Ascending aorta (tissue), 2 donors: ENCODE measurements at regions not wholly inside any gene's neighbourhood (a gene's known extent, or its start where the extent isn't known, plus 50 kb on each side); places are given as distances from the start of the nearest gene placed in this dataset.
A peak's percentile ranks its signal among the peaks of the same experiment; 100 is the strongest.

Experiments used
- DNase-seq, 2 donors: peaks; one replicate each; pipeline ENCODE4 v3.0.0-alpha.2; 2019; ENCODE audit warnings: low spot score in 2 of 2
- H3K27ac ChIP-seq, 2 donors: fragments of 200-600 bp; sonication (generic); one replicate each; pipeline ENCODE4 v1.5.1; 2016 to 2017; ENCODE audit warnings: mild to moderate bottlenecking in 1 of 2
- H3K27me3 ChIP-seq: fragments of 200-600 bp; sonication (generic); one replicate; pipeline ENCODE4 v1.5.1; 2017
- H3K36me3 ChIP-seq, 2 donors: fragments of 200-600 bp; sonication (generic); one replicate each; pipeline ENCODE4 v1.5.1; 2016
- H3K4me1 ChIP-seq, 2 donors: fragments of 200-600 bp; sonication (generic); one replicate each; pipeline ENCODE4 v1.5.1; 2016 to 2017; ENCODE audit warnings: mild to moderate bottlenecking in 1 of 2
- H3K4me3 ChIP-seq, 2 donors: fragments of 200-600 bp; sonication (generic); one replicate each; pipeline ENCODE4 v1.5.1; 2016 to 2017; ENCODE audit warnings: mild to moderate bottlenecking in 1 of 2
- H3K9me3 ChIP-seq, 2 donors: fragments of 200-600 bp; sonication (generic); one replicate each; pipeline ENCODE4 v1.5.1; 2016
- intact Hi-C: fragments of 100-400 bp; cut with DNase I; formaldehyde crosslinking; loops from one replicate; pipeline ENCODE4 v1.15.1; 2023
- TF ChIP-seq, protein P1 (sequence below), 3 experiments: fragments of 200-600 bp in 2 of 3; fragments of 450-650 bp in 1 of 3; sonication (generic) in 2 of 3; IDR thresholded peaks; one replicate each; pipeline ENCODE4 v1.5.1; 2016 to 2019; ENCODE audit warnings: antibody characterized with exemption in 3 of 3, mild to moderate bottlenecking in 1 of 3, moderate library complexity in 1 of 3

DNA sequence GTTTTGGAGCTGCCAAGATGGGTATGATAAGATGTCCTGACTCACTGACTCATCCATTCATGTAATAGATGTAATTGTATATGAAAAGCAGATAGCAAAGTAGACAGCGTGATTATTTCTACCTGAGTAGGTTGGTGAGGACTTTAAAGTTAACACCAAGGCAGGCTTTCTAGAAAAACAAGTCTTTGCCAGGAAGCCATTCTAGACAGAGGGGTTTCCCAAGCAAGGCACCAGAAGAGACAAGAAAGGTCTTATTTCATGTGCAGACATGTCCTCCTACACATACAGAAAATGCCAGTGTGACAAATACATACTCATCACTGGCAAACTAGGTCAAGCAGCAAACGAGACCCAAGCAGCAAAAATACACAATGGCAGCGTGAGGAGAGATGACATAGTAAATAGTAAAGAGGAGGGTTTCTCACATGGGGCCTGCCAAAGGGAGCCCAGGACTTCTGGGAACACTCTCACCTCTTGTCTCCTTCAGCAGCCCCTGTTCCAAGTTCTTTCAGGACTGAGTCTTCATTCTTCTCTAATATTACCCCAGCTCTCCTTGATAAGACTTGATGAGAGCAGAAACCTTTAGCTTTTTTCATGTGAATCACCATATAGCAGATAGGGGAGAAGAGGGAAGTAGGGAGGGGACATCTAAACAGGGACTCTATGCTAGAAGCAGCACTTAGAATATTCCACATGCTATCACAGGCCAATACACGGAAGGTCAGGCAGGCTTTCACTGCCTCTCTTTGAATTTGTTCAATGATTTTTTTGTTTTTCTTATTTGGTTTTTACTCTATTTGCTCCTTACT, 114.6 kb upstream of the ATP1B1 start:
- intact Hi-C loops = no loop called here

DNA sequence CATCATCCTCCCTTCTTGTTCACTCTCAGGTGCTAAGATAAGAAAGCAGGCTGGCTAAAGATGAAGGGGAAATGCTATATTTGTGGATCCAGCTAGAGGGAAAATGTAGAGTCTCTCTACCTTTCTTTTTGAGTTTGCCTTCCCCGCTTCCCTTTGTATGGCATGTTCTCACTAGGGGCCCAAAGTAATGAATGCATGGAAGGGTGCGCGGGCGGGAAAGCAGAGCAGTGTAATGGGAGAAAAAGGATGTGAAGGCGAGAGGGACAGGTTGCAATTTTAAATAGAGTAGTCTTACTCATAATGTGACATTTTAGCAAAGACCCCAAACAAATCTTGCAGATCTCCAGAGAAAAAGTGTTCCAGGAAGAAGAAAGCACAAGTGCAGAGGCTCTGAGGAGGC, 105.1 kb upstream of the ATP1B1 start:
- Histone ChIP-seq H3K9me3 (no peaks in the 10 kb centered on the region), H3K27me3 (no peaks in the 10 kb centered on the region), H3K4me1 (peaks cover 0 to 7% of the 10 kb centered on the region in 2 donors), H3K36me3 (no peaks in the 10 kb centered on the region), H3K4me3 (no peak overlapping the region), H3K27ac (no peak overlapping the region)
- intact Hi-C loops = no loop called here
- no peak for DNase-seq
- TF ChIP-seq, protein P1, sequence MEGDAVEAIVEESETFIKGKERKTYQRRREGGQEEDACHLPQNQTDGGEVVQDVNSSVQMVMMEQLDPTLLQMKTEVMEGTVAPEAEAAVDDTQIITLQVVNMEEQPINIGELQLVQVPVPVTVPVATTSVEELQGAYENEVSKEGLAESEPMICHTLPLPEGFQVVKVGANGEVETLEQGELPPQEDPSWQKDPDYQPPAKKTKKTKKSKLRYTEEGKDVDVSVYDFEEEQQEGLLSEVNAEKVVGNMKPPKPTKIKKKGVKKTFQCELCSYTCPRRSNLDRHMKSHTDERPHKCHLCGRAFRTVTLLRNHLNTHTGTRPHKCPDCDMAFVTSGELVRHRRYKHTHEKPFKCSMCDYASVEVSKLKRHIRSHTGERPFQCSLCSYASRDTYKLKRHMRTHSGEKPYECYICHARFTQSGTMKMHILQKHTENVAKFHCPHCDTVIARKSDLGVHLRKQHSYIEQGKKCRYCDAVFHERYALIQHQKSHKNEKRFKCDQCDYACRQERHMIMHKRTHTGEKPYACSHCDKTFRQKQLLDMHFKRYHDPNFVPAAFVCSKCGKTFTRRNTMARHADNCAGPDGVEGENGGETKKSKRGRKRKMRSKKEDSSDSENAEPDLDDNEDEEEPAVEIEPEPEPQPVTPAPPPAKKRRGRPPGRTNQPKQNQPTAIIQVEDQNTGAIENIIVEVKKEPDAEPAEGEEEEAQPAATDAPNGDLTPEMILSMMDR (IDR thresholded peaks at IDR 0.05) = no peak

More for the DNA sequence above, 114.6 kb upstream of the ATP1B1 start:
- H3K4me1 ChIP-seq = no peaks in the 10 kb centered on the region
- H3K27me3 ChIP-seq = no peaks in the 10 kb centered on the region
- H3K9me3 ChIP-seq = no peaks in the 10 kb centered on the region
- H3K4me3 ChIP-seq = no peak overlapping the region
- TF ChIP-seq, protein P1 (IDR thresholded peaks at IDR 0.05) = no peak
- H3K27ac ChIP-seq = no peak overlapping the region
- no peak for DNase-seq
- H3K36me3 ChIP-seq = no peaks in the 10 kb centered on the region

DNA sequence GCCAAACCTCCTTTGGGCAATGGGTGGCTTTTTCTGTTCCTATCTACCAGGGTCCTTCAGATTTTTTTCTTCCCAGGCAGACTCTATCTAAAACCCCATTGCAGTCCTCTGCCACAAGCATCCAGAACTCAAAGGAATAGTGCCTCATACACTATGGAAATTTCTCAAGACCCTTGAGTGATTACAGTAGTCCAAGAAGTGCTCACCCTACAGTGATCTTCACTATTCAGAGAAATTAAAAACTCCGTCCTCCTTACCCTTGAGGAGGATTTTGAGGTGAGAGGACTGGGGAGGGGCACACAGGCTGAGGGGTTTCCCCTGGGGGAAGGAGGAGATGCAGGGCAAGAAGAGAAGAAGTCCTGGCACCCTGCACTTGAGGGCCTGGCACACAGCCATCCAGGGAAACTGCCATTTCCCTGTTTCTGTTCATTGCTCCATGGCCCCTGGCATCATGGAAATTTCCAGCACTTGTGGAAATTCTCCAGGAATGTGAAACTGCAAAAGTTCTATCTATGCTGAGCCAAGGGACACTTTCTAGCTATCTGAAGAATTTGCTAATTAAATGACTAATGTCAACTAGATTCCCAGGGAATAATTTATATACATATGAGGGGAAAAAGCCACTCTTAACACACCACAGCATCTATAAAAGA, 102.5 kb upstream of the ATP1B1 start:
- Histone ChIP-seq H3K4me1 (peaks cover 0 to 7% of the 10 kb centered on the region in 2 donors), H3K9me3 (no peaks in the 10 kb centered on the region), H3K36me3 (no peaks in the 10 kb centered on the region), H3K27me3 (no peaks in the 10 kb centered on the region), H3K4me3 (no peak overlapping the region), H3K27ac (peak overlapping the region; percentile 14 to 26)
- TF ChIP-seq, protein P1 (IDR thresholded peaks at IDR 0.05) = no peak
- intact Hi-C loops = no loop called here
- DNase-seq = peak in 1 of 2 donors; percentile 76

DNA sequence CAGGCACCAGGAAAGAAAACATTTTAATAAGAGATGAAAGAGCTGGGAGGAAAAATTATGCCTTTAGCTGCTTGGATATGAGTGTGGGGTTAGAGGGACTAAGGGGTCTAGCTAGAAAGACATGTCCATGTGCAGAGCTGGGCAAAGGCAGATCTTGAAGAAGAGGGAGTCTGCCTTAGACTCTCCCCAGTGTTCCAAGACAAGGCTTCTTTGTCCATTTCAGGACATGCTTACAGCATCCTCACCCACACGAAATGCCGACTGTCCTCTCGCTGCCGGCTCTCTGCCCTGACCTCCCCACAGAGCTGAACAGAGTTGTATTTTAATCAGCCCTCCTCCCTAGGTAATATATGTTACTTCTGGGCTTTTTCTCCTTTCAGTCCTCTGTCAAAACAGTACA, 100.7 kb upstream of the ATP1B1 start:
- no peak for DNase-seq
- TF ChIP-seq, protein P1 (IDR thresholded peaks at IDR 0.05) = no peak
- Histone ChIP-seq H3K4me3 (no peak overlapping the region), H3K27me3 (no peaks in the 10 kb centered on the region), H3K36me3 (no peaks in the 10 kb centered on the region), H3K4me1 (peaks cover 0 to 7% of the 10 kb centered on the region in 2 donors), H3K27ac (no peak overlapping the region), H3K9me3 (no peaks in the 10 kb centered on the region)
- intact Hi-C loops = no loop called here

DNA sequence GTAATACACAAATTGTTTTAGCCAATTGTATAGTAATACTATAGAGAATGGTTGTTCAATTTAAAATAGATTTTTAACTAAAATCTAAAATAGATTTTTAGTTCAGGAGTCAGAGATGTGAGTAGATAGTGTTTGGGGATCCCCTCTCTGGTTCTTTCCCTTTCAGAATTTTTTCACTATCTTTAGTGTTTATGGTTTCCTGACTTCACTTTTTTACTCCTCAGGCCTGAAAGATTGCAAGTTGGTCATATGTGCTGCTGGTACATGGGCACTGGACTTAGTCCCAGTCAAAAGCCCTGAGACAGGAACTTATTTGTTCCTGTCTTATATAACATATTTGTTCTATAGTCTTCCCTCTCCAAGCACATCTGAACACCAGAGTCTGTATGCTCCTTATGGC, 96.8 kb upstream of the ATP1B1 start:
- DNase-seq = no peak
- Histone ChIP-seq H3K27ac (no peak overlapping the region), H3K4me1 (no peaks in the 10 kb centered on the region), H3K4me3 (no peak overlapping the region), H3K9me3 (no peaks in the 10 kb centered on the region), H3K27me3 (no peaks in the 10 kb centered on the region), H3K36me3 (no peaks in the 10 kb centered on the region)
- intact Hi-C loops = no loop called here
- TF ChIP-seq, protein P1 (IDR thresholded peaks at IDR 0.05) = no peak
